HG02938 (cell line): ENCODE measurements at regions not wholly inside any gene's neighbourhood (a gene's known extent, or its start where the extent isn't known, plus 50 kb on each side); places are given as distances from the start of the nearest gene placed in this dataset.
"Not testable (repeated sequence)": the region's sequence is repeated elsewhere in the genome, so short reads cannot be mapped to it uniquely, and the experiment has no call there.

Source experiments
- ATAC-seq: cut with Tn5 transposase; IDR thresholded peaks from one replicate; pipeline ENCODE4 v1.9.1; 2021; ENCODE audit warnings: mild to moderate bottlenecking, moderate library complexity; ENCODE audit not compliant: unreplicated experiment

DNA sequence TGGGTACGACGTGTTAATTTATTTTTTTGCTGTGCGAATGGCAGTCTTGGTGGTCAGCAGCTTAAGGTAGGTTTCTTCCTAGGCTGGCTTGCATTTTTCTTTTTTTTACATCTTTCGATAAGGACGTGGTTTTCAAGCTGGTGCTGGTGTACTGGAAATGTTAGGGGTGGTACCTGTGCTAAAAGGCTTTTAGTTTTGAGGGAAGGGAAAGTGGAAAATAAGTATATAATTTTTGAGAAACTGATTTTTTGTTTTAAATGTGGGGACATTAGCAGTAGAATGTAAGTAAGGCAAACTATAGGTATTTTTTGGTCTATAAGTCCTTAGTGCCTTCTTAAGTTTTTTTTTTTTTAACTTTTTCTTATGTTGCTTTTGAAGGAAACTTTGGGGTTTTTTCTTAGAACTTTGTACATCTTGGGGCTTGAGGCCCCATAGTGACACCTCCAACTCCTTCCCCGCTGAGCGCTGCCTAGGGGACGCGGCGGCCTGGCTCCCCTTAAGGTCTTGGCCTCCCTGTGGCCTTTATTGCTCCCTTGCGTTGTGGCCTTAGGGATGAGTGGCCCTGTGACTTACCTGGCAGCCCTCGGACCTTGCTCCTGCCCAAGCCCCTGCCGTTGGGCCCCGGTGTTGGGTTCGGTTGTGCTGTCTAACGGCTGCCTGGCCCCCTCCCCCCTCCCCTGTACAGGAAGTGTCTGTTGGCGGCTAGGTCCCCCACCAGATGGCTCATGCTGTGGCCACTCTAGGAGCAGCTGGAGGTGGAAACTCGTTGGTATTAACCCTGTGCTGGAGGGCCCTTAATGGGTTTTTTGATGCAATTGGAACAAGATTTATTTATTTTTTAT lies 88.0 kb upstream of the RPRML start:
- peak; percentile 78 for ATAC-seq

DNA sequence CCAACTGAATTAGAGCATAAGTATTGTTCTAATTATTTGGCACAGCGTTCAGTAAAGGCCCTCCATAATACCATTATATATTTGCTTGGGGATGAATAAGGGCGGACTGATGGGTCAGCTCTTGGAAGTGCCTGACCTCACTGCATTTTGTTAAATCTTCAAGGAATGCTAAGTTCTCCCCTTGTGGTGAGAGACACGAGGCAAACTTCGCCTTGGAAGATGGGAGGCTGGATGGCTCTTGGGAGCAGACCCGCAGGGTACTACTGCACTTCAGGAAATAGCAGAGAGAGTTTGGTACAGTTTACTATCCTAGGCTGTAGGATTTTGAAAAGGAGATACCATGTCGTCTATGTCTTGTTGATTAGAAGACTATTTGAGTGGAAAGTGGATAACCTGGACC lies 87.0 kb upstream of the RPRML start:
- no peak for ATAC-seq

DNA sequence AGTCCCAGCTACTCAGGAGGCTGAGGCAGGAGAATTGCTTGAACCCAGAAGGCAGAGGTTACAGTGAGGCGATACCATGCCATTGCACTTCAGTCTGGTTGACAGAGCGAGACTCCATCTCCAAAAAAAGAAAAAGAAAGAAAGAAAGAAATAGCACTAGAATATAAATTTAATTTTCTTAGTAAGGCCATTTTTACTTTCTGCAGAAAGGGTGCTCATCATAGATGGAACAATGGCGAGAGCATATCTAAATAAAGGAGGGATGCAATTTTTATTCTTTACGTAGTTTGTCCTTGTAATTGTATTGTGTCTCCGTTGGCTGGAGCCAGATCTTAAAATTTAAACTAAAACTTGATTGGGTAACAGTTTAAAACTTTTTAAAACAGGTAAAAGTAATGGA lies 85.6 kb upstream of the RPRML start:
- no peak for ATAC-seq

DNA sequence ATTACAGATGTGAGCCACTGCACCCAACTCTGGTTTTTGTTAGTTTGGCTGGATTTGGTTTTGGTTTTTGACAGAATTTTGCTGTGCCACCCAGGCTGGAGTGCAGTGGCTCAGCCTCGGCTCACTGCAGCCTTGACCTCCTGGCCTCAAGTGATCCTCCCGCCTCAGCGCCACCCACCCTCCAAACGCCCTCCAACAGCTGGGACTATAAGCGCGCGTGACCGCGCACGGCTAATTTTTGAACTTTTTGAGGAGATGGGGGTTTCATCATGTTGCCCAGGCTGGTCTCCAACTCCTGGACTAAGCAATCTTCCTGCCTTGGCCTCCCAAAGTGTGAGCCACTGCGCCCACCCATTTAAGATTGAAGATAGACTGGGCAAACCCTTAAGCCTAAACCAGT lies 84.4 kb upstream of the RPRML start:
- ATAC-seq: no peak

DNA sequence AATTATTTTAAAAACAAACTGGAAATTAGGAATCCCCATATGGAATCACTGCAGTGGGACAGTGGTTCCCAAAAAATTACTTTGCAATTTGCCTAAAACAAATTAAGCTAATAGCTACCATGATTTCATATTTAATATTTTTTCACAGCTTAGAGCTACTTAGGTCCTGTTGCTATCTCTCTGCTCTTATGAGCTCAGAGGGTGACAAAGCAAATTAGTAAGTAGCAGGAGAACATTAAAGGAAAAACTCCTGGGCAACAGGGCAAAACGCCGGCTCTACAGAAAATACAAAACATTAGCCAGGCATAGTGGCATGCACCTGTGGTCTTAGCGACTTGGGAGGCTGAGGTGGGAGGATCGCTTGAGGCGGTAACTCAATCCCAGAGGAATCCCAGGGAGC lies 83.8 kb upstream of the RPRML start:
- ATAC-seq: not testable (repeated sequence)

DNA sequence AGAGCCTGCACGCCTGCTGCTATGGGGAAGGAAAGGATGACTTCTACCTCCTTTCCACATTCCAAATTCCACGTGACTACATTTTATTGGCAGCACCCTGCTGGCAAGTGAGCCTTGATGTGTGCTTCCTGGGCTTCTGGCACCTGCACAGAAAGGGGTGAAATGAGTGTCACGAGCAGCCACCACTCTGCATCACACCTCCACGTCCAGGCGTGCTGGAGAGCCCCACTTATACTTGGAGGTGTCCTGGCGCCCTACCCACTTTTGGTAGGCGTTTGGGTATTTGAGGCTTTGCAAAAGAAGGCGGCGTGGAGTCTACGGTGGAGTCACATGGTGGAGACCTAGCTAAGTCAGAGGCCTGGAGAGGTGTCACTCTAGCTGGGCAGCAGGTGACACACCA lies 81.0 kb upstream of the RPRML start:
- ATAC-seq: not testable (repeated sequence)

DNA sequence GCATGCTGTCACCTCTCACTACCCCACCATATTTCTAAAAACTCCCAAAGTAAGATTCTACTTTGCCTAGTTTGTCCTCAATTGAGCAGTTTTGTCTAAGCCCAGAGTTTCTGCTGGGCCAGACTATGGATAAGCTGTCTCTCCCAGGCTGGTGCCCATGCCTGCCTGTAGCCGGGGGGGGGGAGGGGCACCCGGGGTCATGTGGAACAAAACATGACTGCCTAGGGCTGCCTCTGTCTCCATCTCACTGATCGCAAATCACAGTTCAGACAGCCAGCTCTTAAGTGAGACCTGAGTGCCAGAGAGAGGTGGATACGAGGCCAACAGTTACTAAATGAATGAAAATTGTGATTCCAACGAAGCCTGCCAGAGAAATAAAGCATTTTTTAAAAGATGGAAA lies 78.8 kb upstream of the RPRML start:
- ATAC-seq: no peak

DNA sequence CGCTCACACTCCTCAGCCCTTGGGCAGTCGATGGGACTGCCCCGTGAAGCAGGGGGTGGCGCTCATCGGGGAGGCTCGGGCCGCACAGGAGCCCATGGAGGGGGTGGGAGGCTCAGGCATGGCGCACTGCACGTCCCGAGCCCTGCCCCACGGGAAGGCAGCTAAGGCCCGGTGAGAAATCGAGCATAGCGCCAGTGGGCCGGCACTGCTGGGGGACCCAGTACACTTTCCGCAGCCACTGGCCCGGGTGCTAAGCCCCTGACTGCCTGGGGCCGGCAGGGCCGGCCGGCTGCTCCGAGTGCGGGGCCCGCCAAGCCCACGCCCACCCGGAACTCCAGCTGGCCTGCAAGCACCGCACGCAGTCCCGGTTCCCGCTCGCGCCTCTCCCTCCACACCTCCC lies 78.2 kb upstream of the RPRML start:
- ATAC-seq: not testable (repeated sequence)

DNA sequence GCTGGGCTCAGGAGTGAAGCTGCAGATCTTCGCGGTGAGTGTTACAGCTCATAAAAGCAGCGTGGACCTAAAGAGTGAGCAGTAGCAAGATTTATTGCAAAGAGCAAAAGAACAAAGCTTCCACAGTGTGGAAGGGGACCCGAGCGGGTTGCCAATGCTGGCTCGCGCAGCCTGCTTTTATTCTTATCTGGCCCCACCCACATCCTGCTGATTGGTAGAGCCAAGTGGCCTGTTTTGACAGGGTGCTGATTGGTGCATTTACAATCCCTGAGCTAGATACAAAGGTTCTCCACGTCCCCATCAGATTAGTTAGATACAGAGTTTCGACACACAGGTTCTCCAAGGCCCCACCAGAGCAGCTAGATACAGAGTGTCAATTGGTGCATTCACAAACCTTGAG lies 77.6 kb upstream of the RPRML start:
- ATAC-seq: not testable (repeated sequence)
